CD4-positive, CD25-positive, alpha-beta regulatory T cell (primary cell): ENCODE measurements at regions not wholly inside any gene's neighbourhood (a gene's known extent, or its start where the extent isn't known, plus 50 kb on each side); places are given as distances from the start of the nearest gene placed in this dataset.

ENCODE experiments used
- ATAC-seq, 2 donors: fragments of 150-1000 bp; cut with Tn5 transposase; one replicate each; pipeline ENCODE4 v1.10.0; 2021; ENCODE audit warnings: low read depth in 2 of 2, moderate number of reproducible peaks in 2 of 2, moderate library complexity in 1 of 2
- DNase-seq, 3 donors: peaks; one replicate each; pipeline versions ENCODE4 v3.0.0 to v3.0.0-alpha.2; 2012 to 2022; ENCODE audit warnings: mixed read lengths in 1 of 3
- H3K27ac ChIP-seq: one replicate; pipeline ENCODE4 v1.7.0; 2013; ENCODE audit warnings: mild to moderate bottlenecking, low read length; ENCODE audit not compliant: insufficient read depth, poor library complexity, severe bottlenecking
- H3K27me3 ChIP-seq: one replicate; pipeline ENCODE4 v1.7.0; 2013; ENCODE audit warnings: low read length; ENCODE audit not compliant: control insufficient read depth, insufficient read depth
- H3K36me3 ChIP-seq: one replicate; pipeline ENCODE4 v1.7.0; 2013; ENCODE audit warnings: mild to moderate bottlenecking, low read length, moderate library complexity; ENCODE audit not compliant: control insufficient read depth, insufficient read depth
- H3K4me1 ChIP-seq: 2 replicates; pipeline ENCODE4 v1.7.0; 2013; ENCODE audit warnings: mild to moderate bottlenecking, low read length; ENCODE audit not compliant: insufficient read depth, control insufficient read depth, poor library complexity, severe bottlenecking
- H3K4me3 ChIP-seq: one replicate; pipeline ENCODE4 v1.7.0; 2013; ENCODE audit warnings: low read depth, mild to moderate bottlenecking, low read length, moderate library complexity
- H3K9me3 ChIP-seq, 2 experiments: 1 replicate in 1 of 2; 2 replicates in 1 of 2; pipeline ENCODE4 v1.7.0; 2013; ENCODE audit warnings: low read length in 2 of 2, mild to moderate bottlenecking in 1 of 2, moderate library complexity in 1 of 2; ENCODE audit not compliant: control insufficient read depth in 2 of 2
- H3K27ac Mint-ChIP-seq, 3 donors: one replicate each; pipeline ENCODE4 v1.8.0; 2020 to 2022; ENCODE audit warnings: mild to moderate bottlenecking in 3 of 3, mixed read lengths in 3 of 3, moderate library complexity in 2 of 3
- H3K27me3 Mint-ChIP-seq: one replicate; pipeline ENCODE4 v1.8.0; 2022; ENCODE audit warnings: mild to moderate bottlenecking, mixed read lengths
- H3K36me3 Mint-ChIP-seq: one replicate; pipeline ENCODE4 v1.8.0; 2020; ENCODE audit warnings: mixed read lengths
- H3K4me1 Mint-ChIP-seq, 4 donors: one replicate each; pipeline ENCODE4 v1.8.0; 2020 to 2022; ENCODE audit warnings: mixed read lengths in 4 of 4, mild to moderate bottlenecking in 1 of 4
- H3K4me3 Mint-ChIP-seq, 4 donors: one replicate each; pipeline ENCODE4 v1.8.0; 2020 to 2022; ENCODE audit warnings: mild to moderate bottlenecking in 4 of 4, mixed read lengths in 4 of 4, moderate library complexity in 3 of 4
- H3K9me3 Mint-ChIP-seq, 7 donors: one replicate each; pipeline ENCODE4 v1.8.0; 2020 to 2022; ENCODE audit warnings: mixed read lengths in 7 of 7, mild to moderate bottlenecking in 3 of 7, moderate library complexity in 2 of 7

GRCh38 chr5:89123581-89123980, 240.6 kb upstream of the MEF2C start:
- H3K27ac ChIP-seq = no peak overlapping the region
- Mint-ChIP-seq H3K9me3 (peaks cover 0 to 5% (median 2%) of the 10 kb centered on the region in 7 donors), H3K4me1 (no peaks in the 10 kb centered on the region), H3K4me3 (no peak overlapping the region), H3K27me3 (no peaks in the 10 kb centered on the region), H3K36me3 (no peaks in the 10 kb centered on the region), H3K27ac (no peak overlapping the region)
- no peak overlapping the region for H3K4me3 ChIP-seq
- H3K36me3 ChIP-seq = no peaks in the 10 kb centered on the region
- H3K27me3 ChIP-seq = no peaks in the 10 kb centered on the region
- ATAC-seq = no peak
- H3K4me1 ChIP-seq = no peaks in the 10 kb centered on the region
- H3K9me3 ChIP-seq = no peaks in the 10 kb centered on the region
- no peak for DNase-seq

- H3K9me3 Mint-ChIP-seq = peaks cover 0 to 3% (median 1%) of the 10 kb centered on the region in 7 donors
- no peak overlapping the region for H3K27ac ChIP-seq
- H3K4me3 ChIP-seq = no peak overlapping the region
- H3K4me3 Mint-ChIP-seq = no peak overlapping the region
- ATAC-seq (no peak), DNase-seq (no peak)
- H3K27me3 ChIP-seq = no peaks in the 10 kb centered on the region
- H3K36me3 Mint-ChIP-seq = no peaks in the 10 kb centered on the region
- H3K27me3 Mint-ChIP-seq = no peaks in the 10 kb centered on the region
- no peaks in the 10 kb centered on the region for H3K9me3 ChIP-seq
- H3K27ac Mint-ChIP-seq = no peak overlapping the region
- no peaks in the 10 kb centered on the region for H3K36me3 ChIP-seq
- H3K4me1 Mint-ChIP-seq = no peaks in the 10 kb centered on the region
- no peaks in the 10 kb centered on the region for H3K4me1 ChIP-seq
Measured at GRCh38 chr5:89120719-89121118, 237.7 kb upstream of the MEF2C start.

- H3K36me3 Mint-ChIP-seq = no peaks in the 10 kb centered on the region
- Histone ChIP-seq H3K36me3 (no peaks in the 10 kb centered on the region), H3K27me3 (no peaks in the 10 kb centered on the region), H3K9me3 (no peaks in the 10 kb centered on the region), H3K4me3 (no peak overlapping the region), H3K4me1 (no peaks in the 10 kb centered on the region), H3K27ac (no peak overlapping the region)
- H3K27me3 Mint-ChIP-seq = no peaks in the 10 kb centered on the region
- ATAC-seq = no peak
- H3K9me3 Mint-ChIP-seq = peaks cover 0 to 3% (median 0%) of the 10 kb centered on the region in 7 donors
- no peak for DNase-seq
- H3K4me1 Mint-ChIP-seq = no peaks in the 10 kb centered on the region
- no peak overlapping the region for H3K4me3 Mint-ChIP-seq
- H3K27ac Mint-ChIP-seq = no peak overlapping the region
Measured at GRCh38 chr5:89117124-89117644, 234.2 kb upstream of the MEF2C start.

- no peak overlapping the region for H3K4me3 Mint-ChIP-seq
- no peaks in the 10 kb centered on the region for H3K4me1 ChIP-seq
- DNase-seq (no peak), ATAC-seq (no peak)
- no peaks in the 10 kb centered on the region for H3K36me3 Mint-ChIP-seq
- H3K27me3 Mint-ChIP-seq = peaks cover 4% of the 10 kb centered on the region
- no peak overlapping the region for H3K27ac Mint-ChIP-seq
- H3K27ac ChIP-seq = no peak overlapping the region
- H3K9me3 ChIP-seq = no peaks in the 10 kb centered on the region
- peaks cover 0 to 13% (median 1%) of the 10 kb centered on the region in 7 donors for H3K9me3 Mint-ChIP-seq
- no peaks in the 10 kb centered on the region for H3K27me3 ChIP-seq
- H3K4me1 Mint-ChIP-seq = no peaks in the 10 kb centered on the region
- no peak overlapping the region for H3K4me3 ChIP-seq
- no peaks in the 10 kb centered on the region for H3K36me3 ChIP-seq
Measured at GRCh38 chr5:89110916-89111646, 228.1 kb upstream of the MEF2C start.

- H3K36me3 ChIP-seq = no peaks in the 10 kb centered on the region
- H3K27ac Mint-ChIP-seq = no peak overlapping the region
- peaks cover 4% of the 10 kb centered on the region for H3K27me3 Mint-ChIP-seq
- no peaks in the 10 kb centered on the region for H3K4me1 ChIP-seq
- no peaks in the 10 kb centered on the region for H3K27me3 ChIP-seq
- H3K4me3 Mint-ChIP-seq = no peak overlapping the region
- no peak overlapping the region for H3K27ac ChIP-seq
- peaks cover 0 to 13% (median 2%) of the 10 kb centered on the region in 7 donors for H3K9me3 Mint-ChIP-seq
- DNase-seq = no peak
- no peaks in the 10 kb centered on the region for H3K36me3 Mint-ChIP-seq
- no peaks in the 10 kb centered on the region for H3K9me3 ChIP-seq
- H3K4me1 Mint-ChIP-seq = no peaks in the 10 kb centered on the region
- no peak for ATAC-seq
- no peak overlapping the region for H3K4me3 ChIP-seq
Measured at GRCh38 chr5:89106480-89106879, 223.5 kb upstream of the MEF2C start.

GRCh38 chr5:89105836-89106235, 222.9 kb upstream of the MEF2C start:
- Histone ChIP-seq H3K27ac (no peak overlapping the region), H3K9me3 (no peaks in the 10 kb centered on the region)

GRCh38 chr5:89105171-89105695, 222.2 kb upstream of the MEF2C start:
- no peak overlapping the region for H3K27ac ChIP-seq
- no peak for DNase-seq
- no peaks in the 10 kb centered on the region for H3K27me3 ChIP-seq
- H3K27ac Mint-ChIP-seq = no peak overlapping the region
- peaks cover 4% of the 10 kb centered on the region for H3K27me3 Mint-ChIP-seq
- peaks cover under 1 to 13% (median 2%) of the 10 kb centered on the region in 7 donors for H3K9me3 Mint-ChIP-seq
- H3K36me3 ChIP-seq = no peaks in the 10 kb centered on the region
- no peaks in the 10 kb centered on the region for H3K4me1 Mint-ChIP-seq
- no peaks in the 10 kb centered on the region for H3K36me3 Mint-ChIP-seq
- H3K4me1 ChIP-seq = no peaks in the 10 kb centered on the region
- H3K4me3 Mint-ChIP-seq = no peak overlapping the region
- H3K9me3 ChIP-seq = no peaks in the 10 kb centered on the region
- no peak for ATAC-seq
- H3K4me3 ChIP-seq = no peak overlapping the region

More at GRCh38 chr5:89105836-89106235, 222.9 kb upstream of the MEF2C start:
- peaks cover 0 to 13% (median 2%) of the 10 kb centered on the region in 7 donors for H3K9me3 Mint-ChIP-seq
- H3K4me1 Mint-ChIP-seq = no peaks in the 10 kb centered on the region
- Histone ChIP-seq H3K27me3 (no peaks in the 10 kb centered on the region), H3K36me3 (no peaks in the 10 kb centered on the region), H3K4me1 (no peaks in the 10 kb centered on the region), H3K4me3 (no peak overlapping the region)
- peaks cover 4% of the 10 kb centered on the region for H3K27me3 Mint-ChIP-seq
- no peak overlapping the region for H3K4me3 Mint-ChIP-seq
- no peak overlapping the region for H3K27ac Mint-ChIP-seq
- no peaks in the 10 kb centered on the region for H3K36me3 Mint-ChIP-seq
- no peak for ATAC-seq
- DNase-seq = no peak
